Parathyroid adenoma (tissue), 2 donors: ENCODE measurements at regions not wholly inside any gene's neighbourhood (a gene's known extent, or its start where the extent isn't known, plus 50 kb on each side); places are given as distances from the start of the nearest gene placed in this dataset.

Experiments used
- H2AFZ ChIP-seq: fragments of 300-600 bp; sonication (generic); one replicate; pipeline ENCODE4 v1.7.0; 2017; ENCODE audit warnings: antibody characterized with exemption, mild to moderate bottlenecking
- H3K27ac ChIP-seq: fragments of 300-600 bp; sonication (generic); one replicate; pipeline ENCODE4 v1.7.0; 2017
- H3K27me3 ChIP-seq: fragments of 300-600 bp; sonication (generic); one replicate; pipeline ENCODE4 v1.7.0; 2017; ENCODE audit warnings: low read length; ENCODE audit not compliant: control insufficient read depth, insufficient read depth
- H3K36me3 ChIP-seq: fragments of 300-600 bp; sonication (generic); one replicate; pipeline ENCODE4 v1.7.0; 2017; ENCODE audit warnings: low read length; ENCODE audit not compliant: control insufficient read depth, insufficient read depth
- H3K4me1 ChIP-seq: fragments of 300-600 bp; sonication (generic); one replicate; pipeline ENCODE4 v1.7.0; 2017; ENCODE audit warnings: control low read depth
- H3K4me2 ChIP-seq: fragments of 300-600 bp; sonication (generic); one replicate; pipeline ENCODE4 v1.7.0; 2017; ENCODE audit warnings: low read length
- H3K4me3 ChIP-seq: fragments of 300-600 bp; sonication (generic); one replicate; pipeline ENCODE4 v1.7.0; 2017; ENCODE audit warnings: low read depth, low read length
- H3K79me2 ChIP-seq: fragments of 300-600 bp; sonication (generic); one replicate; pipeline ENCODE4 v1.7.0; 2017; ENCODE audit warnings: control low read depth
- H3K9ac ChIP-seq: fragments of 300-600 bp; sonication (generic); one replicate; pipeline ENCODE4 v1.7.0; 2017; ENCODE audit warnings: mild to moderate bottlenecking
- H3K9me3 ChIP-seq: fragments of 300-600 bp; sonication (generic); one replicate; pipeline ENCODE4 v1.7.0; 2017; ENCODE audit warnings: low read length; ENCODE audit not compliant: control insufficient read depth
- CTCF ChIP-seq: fragments of 300-600 bp; sonication (generic); IDR thresholded peaks from one replicate; pipeline ENCODE4 v1.7.0; 2017; ENCODE audit warnings: antibody characterized with exemption, mild to moderate bottlenecking
- donor health status: primary hyperparathyroidism.

DNA sequence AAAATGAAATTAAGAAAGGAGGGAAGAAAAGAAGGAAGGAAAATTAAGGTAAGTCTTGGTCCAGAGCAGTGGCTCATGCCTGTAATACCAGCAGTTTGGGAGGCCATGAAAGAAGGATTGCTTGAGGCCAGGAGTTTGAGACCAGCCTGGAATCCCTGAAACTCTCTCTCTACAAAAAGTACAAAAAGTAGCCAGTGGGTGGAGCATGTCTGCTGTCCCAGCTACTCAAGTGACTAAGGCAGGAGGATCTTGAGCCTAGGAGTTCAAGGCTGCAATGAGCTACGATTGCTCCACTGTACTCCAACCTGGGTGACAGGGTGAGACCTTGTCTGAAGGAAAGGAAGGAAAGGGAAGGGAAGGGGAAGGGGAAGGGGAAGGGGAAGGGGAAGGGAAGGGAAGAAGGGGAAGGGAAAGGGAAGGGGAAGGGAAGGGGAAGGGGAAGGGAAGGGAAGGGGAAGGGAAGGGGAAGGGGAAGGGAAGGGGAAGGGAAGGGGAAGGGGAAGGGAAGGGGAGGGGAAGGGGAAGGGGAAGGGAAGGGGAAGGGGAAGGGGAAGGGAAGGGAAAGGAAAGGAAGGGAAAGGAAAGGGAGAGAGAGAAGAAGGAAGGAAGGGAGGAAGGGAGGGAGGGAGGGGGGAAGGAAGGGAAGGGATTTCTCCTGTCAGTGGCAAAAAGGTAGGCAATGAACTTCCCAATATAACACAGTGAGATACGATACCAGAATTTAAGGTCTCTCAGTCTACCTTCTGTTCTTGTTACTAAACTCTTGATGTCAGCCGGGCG lies 412.8 kb downstream of the CMPK2 start:
- H3K27ac ChIP-seq = no peak overlapping the region
- no peak overlapping the region for H3K9ac ChIP-seq
- no peak overlapping the region for H2AFZ ChIP-seq
- H3K27me3 ChIP-seq = no peaks in the 10 kb centered on the region
- H3K36me3 ChIP-seq = no peaks in the 10 kb centered on the region
- H3K4me2 ChIP-seq = no peak overlapping the region
- H3K4me3 ChIP-seq = no peak overlapping the region
- no peaks in the 10 kb centered on the region for H3K9me3 ChIP-seq
- no peak for TF ChIP-seq CTCF
- no peaks in the 10 kb centered on the region for H3K4me1 ChIP-seq
- no peaks in the 10 kb centered on the region for H3K79me2 ChIP-seq

DNA sequence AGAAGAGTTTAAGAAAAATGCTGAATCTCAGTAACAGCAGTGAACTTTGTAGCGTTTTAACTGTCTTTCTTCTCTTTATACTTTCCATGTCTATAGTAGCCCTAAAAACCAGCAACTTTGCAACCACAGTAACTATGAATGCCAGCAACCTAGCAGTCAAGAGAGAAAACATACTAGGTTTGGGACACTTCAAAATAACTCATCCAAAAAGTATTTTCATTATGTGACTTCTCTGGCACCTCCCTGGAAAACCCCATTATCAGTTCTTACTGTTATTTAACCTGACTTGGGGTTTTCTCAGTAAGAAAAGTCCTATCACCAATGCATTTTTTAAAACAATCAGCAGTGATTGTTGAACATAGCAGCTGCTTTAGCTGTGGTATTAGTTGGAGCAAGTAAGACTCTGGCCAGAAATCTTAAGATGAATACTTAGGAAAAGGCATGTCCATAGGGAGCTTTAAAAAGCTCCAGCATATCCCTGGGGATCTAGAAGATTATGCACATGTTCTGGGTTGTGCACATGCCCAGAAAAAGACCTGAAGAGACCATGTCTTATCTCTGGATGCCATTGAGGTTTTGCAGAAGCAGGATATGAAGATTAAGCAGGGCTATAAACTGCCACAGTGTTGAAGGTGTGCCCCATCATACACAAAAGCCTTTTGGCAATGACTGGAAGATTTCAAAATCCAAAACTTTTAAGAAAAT lies 411.3 kb downstream of the CMPK2 start:
- no peaks in the 10 kb centered on the region for H3K4me1 ChIP-seq
- no peak overlapping the region for H3K27ac ChIP-seq
- H3K9me3 ChIP-seq = no peaks in the 10 kb centered on the region
- TF ChIP-seq CTCF = no peak
- no peak overlapping the region for H2AFZ ChIP-seq
- no peaks in the 10 kb centered on the region for H3K27me3 ChIP-seq
- H3K79me2 ChIP-seq = no peaks in the 10 kb centered on the region
- no peak overlapping the region for H3K9ac ChIP-seq
- H3K4me2 ChIP-seq = no peak overlapping the region
- H3K36me3 ChIP-seq = no peaks in the 10 kb centered on the region
- no peak overlapping the region for H3K4me3 ChIP-seq

- Histone ChIP-seq H3K4me3 (no peak overlapping the region), H3K9me3 (no peaks in the 10 kb centered on the region), H3K4me1 (no peaks in the 10 kb centered on the region), H3K36me3 (no peaks in the 10 kb centered on the region), H3K9ac (no peak overlapping the region), H3K4me2 (no peak overlapping the region), H3K79me2 (no peaks in the 10 kb centered on the region), H3K27me3 (no peaks in the 10 kb centered on the region), H2AFZ (no peak overlapping the region), H3K27ac (no peak overlapping the region)
- TF ChIP-seq CTCF = no peak
These were observed 406.6 kb downstream of the CMPK2 start for GRCh38 chr2:6459138-6459537.

DNA sequence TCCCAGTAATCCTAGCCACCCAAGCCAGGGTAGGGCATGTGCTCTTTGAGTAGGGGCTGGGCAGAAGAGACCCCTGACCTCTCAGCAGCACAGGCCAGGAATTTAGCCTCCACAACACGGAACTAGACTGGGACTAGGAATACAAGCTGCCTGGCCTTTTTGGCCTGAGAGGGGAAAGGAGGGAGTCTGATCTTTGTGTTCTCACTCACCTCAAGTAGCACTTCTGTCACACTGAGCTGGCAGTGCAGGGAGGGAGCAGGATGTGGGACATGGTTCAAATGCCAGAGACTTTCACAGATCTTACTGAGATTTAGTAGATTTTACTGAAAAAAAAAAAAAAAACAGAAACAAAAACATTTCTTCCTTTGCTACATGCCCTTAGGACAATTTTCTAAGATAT lies 395.2 kb downstream of the CMPK2 start:
- TF ChIP-seq CTCF = no peak
- H3K4me1 ChIP-seq = no peaks in the 10 kb centered on the region
- H3K27ac ChIP-seq = no peak overlapping the region
- H3K9me3 ChIP-seq = no peaks in the 10 kb centered on the region
- H3K79me2 ChIP-seq = no peaks in the 10 kb centered on the region
- H3K36me3 ChIP-seq = no peaks in the 10 kb centered on the region
- H3K27me3 ChIP-seq = no peaks in the 10 kb centered on the region
- H3K9ac ChIP-seq = no peak overlapping the region
- no peak overlapping the region for H3K4me2 ChIP-seq
- no peak overlapping the region for H3K4me3 ChIP-seq
- no peak overlapping the region for H2AFZ ChIP-seq
